GM21367 (cell line): ENCODE measurements at regions not wholly inside any gene's neighbourhood (a gene's known extent, or its start where the extent isn't known, plus 50 kb on each side); places are given as distances from the start of the nearest gene placed in this dataset.

Experiments used
- ATAC-seq: cut with Tn5 transposase; IDR thresholded peaks from one replicate; pipeline ENCODE4 v1.9.1; 2021; ENCODE audit not compliant: unreplicated experiment

DNA sequence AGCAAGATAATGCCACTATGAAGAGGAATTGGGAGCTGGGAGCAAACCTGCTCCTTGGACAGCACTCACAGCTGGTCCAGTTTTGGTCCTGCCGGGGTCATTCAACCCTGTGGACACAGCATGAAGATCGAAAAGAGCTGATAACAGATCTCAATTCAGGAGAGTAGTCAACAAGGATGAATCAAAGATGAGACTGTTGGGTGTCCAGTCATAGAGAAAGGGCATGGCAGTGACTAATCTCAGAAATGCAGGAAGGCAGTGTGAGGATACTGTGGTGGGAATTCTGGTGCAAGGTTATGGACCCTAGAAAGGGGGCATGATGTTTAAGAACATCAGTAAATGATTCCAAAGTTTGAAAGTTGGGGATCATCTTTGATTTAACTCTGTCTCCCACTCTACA is 261.4 kb upstream of the ZP4 start:
- ATAC-seq = no peak

DNA sequence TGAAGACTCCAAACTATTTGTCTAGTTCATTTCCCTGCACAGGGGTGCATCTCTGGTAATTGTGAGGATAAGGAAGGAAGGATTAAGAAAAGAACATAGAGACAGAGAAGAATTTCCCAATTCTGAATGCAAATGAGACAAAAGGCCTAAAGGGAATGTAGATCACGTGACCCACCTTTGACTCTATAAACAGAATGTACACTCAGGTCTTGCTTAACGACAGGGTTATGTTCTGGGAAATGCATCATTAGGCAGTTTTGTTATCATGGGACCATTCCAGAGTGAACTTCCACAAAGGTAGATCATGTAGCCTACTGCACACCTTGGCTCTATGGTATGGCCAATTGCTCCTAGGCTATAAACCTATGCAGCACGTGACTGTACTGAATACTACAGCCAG is 252.3 kb upstream of the ZP4 start:
- ATAC-seq = no peak

DNA sequence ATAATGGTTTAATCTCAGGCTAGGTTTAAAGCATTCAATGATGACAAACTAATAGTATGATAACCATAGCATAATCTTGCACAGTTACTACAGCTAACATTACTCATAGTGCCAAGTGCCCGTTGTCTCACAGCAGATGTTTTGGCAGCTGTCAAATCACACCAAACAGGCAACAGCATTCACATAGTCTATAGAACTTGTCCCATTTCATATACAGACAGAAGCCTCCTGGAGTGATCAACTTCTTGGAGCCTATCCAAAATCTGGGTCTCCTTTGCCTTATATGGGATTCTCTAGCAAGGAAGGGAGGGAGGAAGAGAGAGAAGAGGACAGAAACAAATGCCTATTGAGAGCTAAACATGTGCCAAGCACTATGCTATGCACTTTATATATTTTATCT is 250.6 kb upstream of the ZP4 start:
- no peak for ATAC-seq

DNA sequence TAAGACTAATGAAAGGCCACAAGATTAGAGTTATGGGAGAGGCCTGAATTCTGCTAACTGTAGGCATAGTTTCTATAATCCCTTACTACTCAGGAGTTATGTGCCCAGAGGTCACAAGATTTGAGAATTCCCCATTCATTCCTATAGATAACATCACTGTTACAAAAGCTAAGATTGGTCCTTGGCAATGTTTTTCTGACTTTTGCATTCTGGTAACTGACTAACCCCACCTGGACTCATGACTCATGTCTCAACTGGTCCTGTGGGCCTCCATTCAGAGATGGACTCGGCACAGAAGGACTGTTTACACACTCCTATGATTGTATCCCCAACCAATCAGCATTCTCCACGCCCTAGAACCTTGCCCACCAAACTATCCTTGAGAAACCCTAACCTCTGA is 249.0 kb upstream of the ZP4 start:
- no peak for ATAC-seq

DNA sequence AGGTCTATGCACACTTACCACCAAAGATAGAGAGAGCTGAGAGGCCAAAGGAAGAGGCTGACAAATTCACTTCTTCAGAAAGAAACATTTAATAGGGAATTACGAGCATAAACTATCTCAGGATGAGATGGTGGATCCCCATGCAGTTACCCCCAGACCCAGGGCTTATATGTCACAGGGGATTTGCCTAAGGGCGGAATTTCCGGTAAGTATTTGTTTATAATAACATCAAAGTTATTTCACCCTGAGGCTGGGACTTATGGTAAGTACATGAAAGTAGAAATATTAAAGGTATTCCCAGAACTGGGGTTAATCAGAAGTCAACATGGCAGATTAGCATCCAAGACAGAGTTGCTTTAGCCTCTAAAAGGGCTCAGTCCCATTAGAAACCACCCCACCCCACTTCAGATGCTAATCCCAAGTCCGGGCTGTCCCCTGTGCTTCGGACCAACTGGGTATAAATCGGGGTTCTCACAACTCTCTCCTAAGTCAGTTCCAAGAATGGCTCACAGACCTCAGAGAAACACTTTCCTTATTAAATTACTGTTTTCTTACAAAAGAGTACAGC is 247.4 kb upstream of the ZP4 start:
- ATAC-seq = no peak

DNA sequence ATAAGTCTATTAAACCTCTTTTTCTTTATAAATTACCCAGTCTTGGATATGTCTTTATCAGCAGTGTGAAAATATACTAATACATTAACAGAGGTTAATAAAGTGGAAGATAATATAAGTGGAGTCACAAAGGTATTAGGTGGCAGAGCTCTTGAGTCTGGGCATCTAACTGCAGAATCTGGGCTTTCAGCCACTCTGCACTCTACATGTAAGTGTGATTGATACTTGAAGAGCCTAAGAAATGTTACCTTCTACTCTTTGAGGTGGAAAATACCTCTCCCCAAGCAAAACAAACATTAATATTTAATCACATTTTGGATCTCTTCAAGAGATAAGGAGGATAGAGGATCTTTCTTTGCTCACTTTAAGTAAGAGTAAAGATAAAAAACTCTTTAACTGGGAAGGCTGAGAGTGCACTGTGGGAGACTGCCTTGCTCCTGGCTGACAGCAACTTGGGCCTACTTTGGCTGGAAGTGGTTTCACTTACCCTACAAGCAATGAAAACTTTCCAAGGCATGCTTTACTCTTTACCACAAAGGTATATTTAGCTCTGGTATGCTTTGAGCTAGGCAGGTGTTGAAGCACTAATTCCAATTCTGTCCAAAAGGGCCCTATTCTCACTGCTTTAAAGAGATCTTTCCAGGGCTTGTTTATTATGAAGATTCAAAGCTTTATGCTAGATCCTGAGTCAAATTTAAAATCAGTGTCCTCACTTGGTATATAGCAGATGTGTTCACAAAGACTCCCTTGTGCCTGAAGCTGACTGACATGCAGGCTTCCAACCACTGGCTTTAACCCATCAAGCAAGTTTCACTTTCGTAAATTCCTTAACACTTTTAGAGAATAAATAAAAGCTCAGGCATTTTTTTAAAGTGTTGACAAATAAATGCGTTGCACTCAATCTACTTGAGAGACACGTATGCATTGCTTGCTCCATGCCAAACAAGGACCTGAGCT is 245.3 kb upstream of the ZP4 start:
- ATAC-seq = no peak

DNA sequence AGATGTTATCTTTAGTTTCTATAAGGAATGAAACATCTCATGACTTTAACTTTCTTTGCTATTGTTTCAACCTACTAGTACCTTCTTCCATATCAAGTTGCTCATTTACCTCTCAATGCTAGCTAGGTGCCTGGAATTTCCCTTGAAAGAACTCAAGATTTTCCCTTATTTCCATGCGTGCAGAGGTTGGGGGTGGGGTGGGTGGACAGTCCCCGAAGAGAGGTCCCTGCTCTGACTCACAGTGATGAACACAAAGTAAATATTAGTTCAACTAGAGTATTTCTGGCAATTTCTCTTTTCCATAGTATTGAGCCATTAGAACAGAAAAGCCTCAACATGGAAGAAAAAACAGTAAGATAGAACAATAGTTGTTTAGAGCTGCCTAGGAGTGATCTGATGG is 239.0 kb upstream of the ZP4 start:
- ATAC-seq = no peak

DNA sequence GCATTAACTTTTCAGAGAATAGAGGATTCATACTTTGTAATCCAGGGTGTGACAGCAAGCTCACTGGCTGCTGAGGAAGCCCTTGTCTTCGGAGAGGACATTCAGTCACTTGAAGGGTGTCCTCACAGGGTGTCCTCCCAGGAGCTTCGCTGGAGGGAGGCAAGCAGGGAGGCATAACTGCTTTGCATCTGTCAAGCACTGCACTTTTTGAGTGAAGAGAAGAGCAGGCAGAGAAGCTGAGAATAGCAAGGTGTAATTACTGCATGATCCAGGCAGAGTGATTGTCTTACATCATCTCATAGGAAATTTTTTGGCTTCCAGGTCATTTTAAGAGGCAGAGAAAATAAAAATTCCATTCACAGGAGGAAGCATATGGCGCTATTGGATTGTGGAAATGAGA is 232.5 kb upstream of the ZP4 start:
- ATAC-seq = no peak

DNA sequence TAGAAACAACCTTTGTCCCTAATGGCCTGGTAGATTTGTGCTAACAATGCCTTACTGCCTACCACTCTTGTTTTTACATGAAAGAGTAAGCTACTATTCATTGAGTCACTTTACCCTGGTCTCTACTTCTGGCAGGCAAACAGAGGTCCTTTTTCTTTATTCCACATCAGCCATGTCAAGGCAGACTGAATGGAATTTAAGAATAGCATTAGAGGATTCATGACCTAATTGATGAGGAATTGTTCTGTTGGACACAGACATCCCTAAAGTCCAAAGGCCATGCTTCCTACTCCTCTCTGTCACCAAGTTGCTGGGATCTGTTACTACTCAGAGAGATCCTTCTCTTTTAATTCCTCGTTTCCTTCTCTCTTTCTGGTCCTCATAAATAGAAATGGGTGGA is 229.1 kb upstream of the ZP4 start:
- no peak for ATAC-seq

DNA sequence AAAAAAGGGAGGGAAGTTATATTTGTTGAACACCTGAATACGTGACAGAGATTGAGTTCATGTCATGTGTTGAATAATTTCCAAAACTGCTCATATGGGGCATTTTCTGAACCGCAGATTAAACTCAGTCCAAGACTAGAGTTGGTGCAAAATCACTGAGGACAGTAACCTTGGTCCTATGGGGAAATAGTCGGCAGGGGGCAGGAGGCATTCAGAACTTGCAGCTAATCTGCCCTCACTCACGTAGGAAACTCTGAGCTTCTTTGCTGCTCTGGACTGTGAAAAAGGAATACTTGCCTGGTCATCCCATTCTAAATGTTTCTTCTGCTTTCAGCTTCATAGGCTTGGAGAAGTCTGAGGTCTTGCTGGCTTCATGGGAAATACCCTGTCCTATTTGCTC is 228.3 kb upstream of the ZP4 start:
- ATAC-seq = no peak

DNA sequence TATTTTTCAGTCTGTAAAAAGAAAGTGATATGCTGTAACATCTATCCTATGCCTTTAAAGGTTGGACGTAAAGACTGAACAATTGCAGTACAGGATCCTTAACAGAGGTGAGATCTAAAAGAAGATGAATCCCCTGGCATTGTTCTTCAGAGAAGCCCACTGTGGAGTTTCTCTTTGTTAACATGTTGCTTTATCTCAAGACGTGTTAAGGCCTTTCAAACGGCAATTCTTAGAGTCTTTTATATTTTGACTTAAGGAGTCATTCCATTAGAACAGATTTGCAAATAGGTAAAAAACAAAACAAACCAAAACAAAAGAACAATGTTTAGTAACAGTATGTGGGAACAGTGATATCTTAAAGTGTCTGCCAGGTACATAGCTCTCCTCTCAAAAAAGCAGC is 225.1 kb upstream of the ZP4 start:
- no peak for ATAC-seq

DNA sequence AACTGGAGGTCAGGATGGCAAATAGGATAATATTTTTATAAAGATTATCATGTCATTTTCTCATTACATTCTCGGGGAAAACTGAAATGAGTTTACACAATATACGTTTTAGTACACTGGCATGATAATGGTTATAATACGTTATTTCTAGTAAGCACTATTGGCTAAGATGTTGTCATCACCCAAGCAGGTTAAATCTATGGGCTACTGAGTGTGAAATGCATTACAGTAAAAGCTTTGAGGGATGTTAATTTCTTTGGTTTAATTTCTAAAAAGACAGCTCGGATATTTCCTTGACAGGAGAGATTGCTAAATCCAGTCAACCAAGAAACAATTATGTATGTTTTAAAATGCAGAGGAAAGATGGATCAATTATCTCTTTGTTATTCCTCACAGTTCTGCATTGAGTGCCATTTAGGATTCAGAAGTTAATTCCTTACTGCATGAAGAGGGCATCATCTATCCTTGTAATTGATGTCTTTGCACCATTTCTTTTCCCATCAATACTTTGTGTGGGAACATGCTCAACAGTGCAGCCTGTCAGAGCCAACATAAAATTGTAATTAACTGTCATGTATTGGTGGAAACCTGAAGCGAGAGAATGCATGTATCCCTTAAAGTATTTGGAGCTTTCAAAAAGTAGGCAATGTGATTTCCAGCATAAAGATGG is 222.4 kb upstream of the ZP4 start:
- no peak for ATAC-seq

DNA sequence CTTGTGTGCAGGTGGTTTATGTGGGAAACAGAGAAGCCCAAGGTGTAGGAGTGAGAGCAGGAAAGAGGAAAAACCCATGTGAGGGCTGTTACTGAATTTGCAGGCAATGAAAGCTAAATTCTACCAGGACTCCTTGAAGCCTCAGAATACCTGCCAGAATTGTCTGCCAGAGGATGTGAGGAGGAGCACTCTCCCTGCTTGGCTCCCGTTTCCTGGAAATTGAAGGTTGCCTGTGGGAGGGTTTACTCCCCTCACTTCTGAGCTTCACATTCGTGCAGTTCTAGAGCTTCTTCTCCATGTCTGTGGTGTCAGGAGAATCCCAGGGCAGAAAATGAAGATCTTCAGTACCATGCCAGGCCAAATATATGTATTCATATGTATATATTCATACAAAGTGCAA is 220.8 kb upstream of the ZP4 start:
- ATAC-seq = no peak

DNA sequence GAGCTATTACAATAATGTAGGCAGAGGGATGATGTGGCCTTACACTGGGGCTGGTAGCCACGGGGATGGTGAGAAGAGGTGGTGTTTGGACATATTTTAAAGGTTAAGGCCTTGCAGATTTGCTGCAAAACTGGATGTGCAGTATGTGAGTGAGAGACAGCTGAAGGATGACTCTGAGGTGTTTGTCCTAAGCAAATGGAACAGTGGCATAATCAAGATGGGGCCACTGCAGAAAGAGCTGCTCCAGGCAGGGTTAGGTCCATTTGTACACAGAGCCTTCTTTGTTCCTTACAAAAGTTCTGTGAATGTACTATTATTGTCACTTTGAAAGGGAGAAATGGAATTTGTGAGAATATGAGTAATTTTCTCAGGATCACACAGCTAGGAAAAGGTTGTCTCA is 220.4 kb upstream of the ZP4 start:
- no peak for ATAC-seq

DNA sequence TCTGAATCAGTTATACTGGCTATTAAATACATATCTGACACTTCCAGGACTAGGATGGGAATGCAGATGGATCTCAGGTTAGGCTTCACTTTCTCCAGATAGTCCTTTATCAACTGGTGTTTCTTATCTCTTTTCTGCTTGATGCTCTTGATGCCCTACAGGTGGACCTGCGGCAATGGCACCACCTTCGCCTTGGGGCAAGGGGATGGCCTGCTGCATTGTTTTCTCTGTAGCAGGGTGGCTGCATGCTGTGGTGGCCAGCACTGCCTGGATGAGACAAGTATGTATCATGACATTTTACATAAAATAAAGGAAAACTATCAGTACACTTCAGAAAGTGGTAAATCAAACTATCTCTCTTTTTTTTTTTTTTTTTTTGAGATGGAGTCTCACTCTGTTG is 217.7 kb upstream of the ZP4 start:
- ATAC-seq = no peak

DNA sequence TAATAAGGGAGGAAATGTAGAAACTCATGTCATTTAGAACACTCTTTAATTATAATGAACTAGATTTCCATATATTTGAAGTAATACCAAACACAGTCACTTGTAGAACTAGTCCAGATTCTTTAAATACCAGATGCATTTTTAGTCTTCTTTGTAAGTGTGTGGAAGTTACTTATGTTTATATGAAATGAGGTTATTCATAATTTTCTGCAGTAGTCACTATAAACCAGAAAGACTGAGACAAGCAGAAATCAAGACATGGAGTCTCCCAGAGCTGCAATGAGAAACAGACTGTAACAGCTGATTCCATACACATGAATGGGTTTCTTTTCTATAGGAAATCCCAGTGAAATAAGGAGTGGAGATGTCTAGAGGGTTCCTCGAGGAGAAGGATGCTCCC is 216.6 kb upstream of the ZP4 start:
- no peak for ATAC-seq

DNA sequence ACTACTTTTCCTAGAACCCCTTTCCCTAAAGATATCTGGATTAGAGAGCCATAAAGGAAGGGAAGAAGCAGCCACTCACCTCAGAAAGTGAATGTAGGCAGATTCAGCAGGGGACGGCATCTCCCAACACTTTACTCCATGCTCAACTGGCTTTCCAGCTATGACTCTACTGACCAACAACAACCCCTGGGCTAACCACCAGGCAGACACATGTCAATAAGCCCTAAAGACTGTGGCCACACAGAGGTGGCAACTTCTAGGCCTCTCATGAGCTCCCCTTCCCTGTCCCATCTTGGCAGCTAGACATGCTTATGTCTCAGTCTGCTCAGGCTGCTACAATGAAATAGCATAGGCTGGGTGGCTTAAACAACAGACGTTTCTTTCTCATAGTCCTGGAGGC is 214.0 kb upstream of the ZP4 start:
- ATAC-seq = no peak

DNA sequence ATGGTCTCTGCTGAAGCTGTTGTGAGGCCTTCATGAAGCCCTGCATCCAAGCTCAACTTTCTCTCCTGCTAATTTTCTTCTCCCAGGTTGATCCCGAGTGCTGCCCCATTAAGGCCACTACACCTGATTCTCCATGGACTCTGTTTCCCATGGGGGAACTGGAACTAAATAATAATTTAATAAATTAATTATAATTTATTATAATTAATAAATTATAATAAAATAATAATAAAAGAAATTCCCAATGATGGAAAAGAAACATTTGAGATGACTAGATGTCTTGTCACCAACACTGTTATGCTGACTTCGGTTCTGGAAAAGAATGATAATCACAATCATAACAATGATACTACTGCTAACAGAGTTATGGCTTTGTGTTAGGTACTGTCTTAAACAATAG is 211.2 kb upstream of the ZP4 start:
- no peak for ATAC-seq

DNA sequence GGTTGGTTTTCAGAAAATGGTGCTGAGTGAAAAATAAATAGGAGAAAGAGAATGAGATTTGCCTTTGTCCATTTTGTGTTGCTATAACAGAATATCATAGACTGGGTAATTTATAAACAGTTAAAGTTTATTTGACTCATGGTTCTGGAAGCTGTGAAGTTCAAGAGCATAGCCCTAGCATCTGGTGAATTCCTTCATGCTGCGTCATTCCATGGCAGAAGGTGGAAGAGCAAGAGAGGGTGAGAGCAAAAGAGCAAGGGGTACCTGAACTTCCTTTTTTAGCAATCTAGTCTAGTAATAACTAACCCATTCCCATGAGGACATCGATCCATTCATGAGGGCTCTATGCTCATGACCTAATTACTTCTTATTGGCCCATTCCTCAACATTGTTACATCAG is 209.1 kb upstream of the ZP4 start:
- no peak for ATAC-seq

DNA sequence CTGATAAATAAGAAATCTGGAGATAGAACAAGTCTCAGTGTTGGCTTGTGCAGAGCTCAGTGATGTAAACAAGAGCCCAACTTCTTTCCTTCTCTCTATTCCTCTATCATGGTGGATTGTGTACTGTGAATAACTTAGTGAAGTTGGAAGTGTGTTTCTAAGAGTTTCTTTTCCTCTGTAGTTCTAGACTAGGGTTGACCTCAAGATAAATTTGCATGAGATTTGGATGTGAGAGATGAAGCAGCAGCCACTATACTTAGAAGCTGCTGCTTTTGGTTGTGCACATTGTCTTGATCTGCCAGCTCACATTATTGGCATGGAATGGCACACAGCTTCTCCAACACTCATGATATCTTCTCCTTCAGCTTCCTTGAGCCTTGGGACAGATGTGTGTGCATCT is 198.9 kb upstream of the ZP4 start:
- no peak for ATAC-seq

DNA sequence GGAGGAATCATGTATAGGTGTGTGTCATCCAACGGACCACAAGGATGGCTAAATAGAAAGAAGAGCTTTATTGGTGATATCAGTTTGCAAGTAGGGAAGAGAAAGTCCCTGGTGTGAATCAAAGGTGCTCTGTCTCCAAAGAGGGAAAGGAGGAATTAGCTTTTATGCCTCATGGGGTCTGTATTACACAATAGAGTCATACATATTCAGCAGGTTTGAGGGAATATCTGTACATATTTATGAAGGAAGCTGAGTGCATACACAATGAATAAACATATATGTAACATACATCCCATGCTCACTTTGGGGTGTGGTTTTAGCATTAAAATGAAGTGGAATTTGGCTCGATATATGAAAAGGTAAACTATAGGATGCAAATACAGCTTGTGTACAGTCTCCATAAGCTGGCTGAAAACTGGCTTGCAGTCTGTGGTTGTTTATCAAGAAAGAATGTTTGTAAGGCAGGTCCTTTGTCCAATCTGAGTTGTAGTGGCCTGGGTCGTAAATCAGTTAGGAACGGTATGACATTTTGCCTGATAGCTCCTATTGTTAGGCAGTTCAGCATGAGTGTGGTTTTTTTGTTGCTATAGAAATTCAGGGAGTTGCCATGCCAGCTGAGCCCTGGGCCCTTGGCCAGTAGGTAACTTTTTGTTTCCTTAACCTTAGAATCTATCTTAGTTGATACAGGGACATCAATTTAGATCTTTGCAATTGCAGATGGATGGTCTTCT is 198.0 kb upstream of the ZP4 start:
- no peak for ATAC-seq

DNA sequence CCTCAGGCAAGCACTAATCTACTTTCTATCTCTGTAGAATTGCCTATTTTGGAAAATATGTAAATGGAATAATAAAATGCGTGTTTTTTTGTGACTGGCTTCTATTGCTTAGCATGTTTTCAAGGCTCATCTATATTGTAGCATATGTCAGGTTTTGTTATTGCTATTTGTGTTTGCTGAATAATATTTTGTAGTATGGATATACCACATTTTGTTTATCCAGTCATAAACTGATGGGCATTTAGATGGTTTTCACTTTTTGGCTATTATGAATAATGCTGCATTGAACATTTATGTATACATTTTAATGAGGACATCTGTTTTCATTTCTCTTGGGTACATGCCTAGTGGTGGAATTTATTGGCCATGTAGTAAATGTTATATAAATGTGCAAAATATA is 183.3 kb upstream of the ZP4 start:
- ATAC-seq = no peak
